ENCODE measurements at regions not wholly inside any gene's neighbourhood (a gene's known extent, or its start where the extent isn't known, plus 50 kb on each side); places are given as distances from the start of the nearest gene placed in this dataset.

GRCh38 chr10:62723375-62723774 is 81.1 kb upstream of the ADO start:
- H3K9ac ChIP-seq (ENCODE audit: low read depth, low read length), result no peak overlapping the region
- no peaks in the 10 kb centered on the region for H3K36me3 ChIP-seq (ENCODE audit: insufficient read depth, low read depth, low read length)
- no peak overlapping the region for H3K27ac ChIP-seq (ENCODE audit: low read length)
- no peaks in the 10 kb centered on the region; the same call in 1 of the 2 replicates for H3K27me3 ChIP-seq (ENCODE audit: insufficient read depth, low read length)
- no peak overlapping the region for H3K4me3 ChIP-seq (ENCODE audit: low read length)
- H3K9me3 ChIP-seq (ENCODE audit: insufficient read depth, low read depth, low read length), result no peaks in the 10 kb centered on the region; the same call in 1 of the 2 replicates
- H3K4me1 ChIP-seq (ENCODE audit: insufficient read depth, low read length), result no peaks in the 10 kb centered on the region

- H3K27me3 ChIP-seq (ENCODE audit: insufficient read depth, low read length), result no peaks in the 10 kb centered on the region; the same call in 1 of the 2 replicates
- H3K9ac ChIP-seq (ENCODE audit: low read depth, low read length), result no peak overlapping the region
- H3K27ac ChIP-seq (ENCODE audit: low read length), result no peak overlapping the region
- H3K4me3 ChIP-seq (ENCODE audit: low read length), result no peak overlapping the region
- no peaks in the 10 kb centered on the region; the same call in 1 of the 2 replicates for H3K9me3 ChIP-seq (ENCODE audit: insufficient read depth, low read depth, low read length)
- H3K36me3 ChIP-seq (ENCODE audit: insufficient read depth, low read depth, low read length), result no peaks in the 10 kb centered on the region
- H3K4me1 ChIP-seq (ENCODE audit: insufficient read depth, low read length), result no peaks in the 10 kb centered on the region
These were observed 80.1 kb upstream of the ADO start for GRCh38 chr10:62724465-62724864.

- Histone ChIP-seq H3K27me3 (ENCODE audit: insufficient read depth, low read length) (no peaks in the 10 kb centered on the region; the same call in 1 of the 2 replicates), H3K4me1 (ENCODE audit: insufficient read depth, low read length) (no peaks in the 10 kb centered on the region), H3K4me3 (ENCODE audit: low read length) (no peak overlapping the region), H3K27ac (ENCODE audit: low read length) (no peak overlapping the region), H3K9ac (ENCODE audit: low read depth, low read length) (no peak overlapping the region), H3K9me3 (ENCODE audit: insufficient read depth, low read depth, low read length) (no peaks in the 10 kb centered on the region), H3K36me3 (ENCODE audit: insufficient read depth, low read depth, low read length) (no peaks in the 10 kb centered on the region)
These were observed 78.4 kb upstream of the ADO start for GRCh38 chr10:62726142-62726541.

GRCh38 chr10:62726638-62727037 is 77.9 kb upstream of the ADO start:
- Histone ChIP-seq H3K4me1 (ENCODE audit: insufficient read depth, low read length) (no peaks in the 10 kb centered on the region), H3K27ac (ENCODE audit: low read length) (no peak overlapping the region), H3K4me3 (ENCODE audit: low read length) (no peak overlapping the region), H3K9ac (ENCODE audit: low read depth, low read length) (no peak overlapping the region), H3K36me3 (ENCODE audit: insufficient read depth, low read depth, low read length) (no peaks in the 10 kb centered on the region), H3K27me3 (ENCODE audit: insufficient read depth, low read length) (no peaks in the 10 kb centered on the region; the same call in 1 of the 2 replicates), H3K9me3 (ENCODE audit: insufficient read depth, low read depth, low read length) (no peaks in the 10 kb centered on the region)

GRCh38 chr10:62727934-62728333 is 76.6 kb upstream of the ADO start:
- Histone ChIP-seq H3K4me3 (ENCODE audit: low read length) (no peak overlapping the region), H3K9me3 (ENCODE audit: insufficient read depth, low read depth, low read length) (no peaks in the 10 kb centered on the region), H3K9ac (ENCODE audit: low read depth, low read length) (no peak overlapping the region), H3K4me1 (ENCODE audit: insufficient read depth, low read length) (no peaks in the 10 kb centered on the region), H3K27ac (ENCODE audit: low read length) (no peak overlapping the region), H3K27me3 (ENCODE audit: insufficient read depth, low read length) (no peaks in the 10 kb centered on the region; the same call in 1 of the 2 replicates), H3K36me3 (ENCODE audit: insufficient read depth, low read depth, low read length) (no peaks in the 10 kb centered on the region)

GRCh38 chr10:62728479-62728878 is 76.0 kb upstream of the ADO start:
- no peak overlapping the region for H3K9ac ChIP-seq (ENCODE audit: low read depth, low read length)
- H3K9me3 ChIP-seq (ENCODE audit: insufficient read depth, low read depth, low read length), result no peaks in the 10 kb centered on the region
- H3K27me3 ChIP-seq (ENCODE audit: insufficient read depth, low read length), result no peaks in the 10 kb centered on the region; the same call in 1 of the 2 replicates

GRCh38 chr10:62732841-62733653 is 71.5 kb upstream of the ADO start:
- no peak overlapping the region for H3K9ac ChIP-seq (ENCODE audit: low read depth, low read length)
- no peak overlapping the region for H3K27ac ChIP-seq (ENCODE audit: low read length)
- no peak overlapping the region for H3K4me3 ChIP-seq (ENCODE audit: low read length)
- H3K9me3 ChIP-seq (ENCODE audit: insufficient read depth, low read depth, low read length), result no peaks in the 10 kb centered on the region
- H3K4me1 ChIP-seq (ENCODE audit: insufficient read depth, low read length), result no peaks in the 10 kb centered on the region
- no peaks in the 10 kb centered on the region for H3K27me3 ChIP-seq (ENCODE audit: insufficient read depth, low read length)
- no peaks in the 10 kb centered on the region for H3K36me3 ChIP-seq (ENCODE audit: insufficient read depth, low read depth, low read length)

More at GRCh38 chr10:62728479-62728878, 76.0 kb upstream of the ADO start:
- Histone ChIP-seq H3K4me3 (ENCODE audit: low read length) (no peak overlapping the region), H3K36me3 (ENCODE audit: insufficient read depth, low read depth, low read length) (no peaks in the 10 kb centered on the region), H3K4me1 (ENCODE audit: insufficient read depth, low read length) (no peaks in the 10 kb centered on the region), H3K27ac (ENCODE audit: low read length) (no peak overlapping the region)

GRCh38 chr10:62733654-62734293 is 70.7 kb upstream of the ADO start:
- no peak overlapping the region for H3K4me3 ChIP-seq (ENCODE audit: low read length)
- no peaks in the 10 kb centered on the region for H3K36me3 ChIP-seq (ENCODE audit: insufficient read depth, low read depth, low read length)
- H3K9ac ChIP-seq (ENCODE audit: low read depth, low read length), result no peak overlapping the region
- H3K27ac ChIP-seq (ENCODE audit: low read length), result no peak overlapping the region
- H3K9me3 ChIP-seq (ENCODE audit: insufficient read depth, low read depth, low read length), result no peaks in the 10 kb centered on the region
- no peaks in the 10 kb centered on the region for H3K4me1 ChIP-seq (ENCODE audit: insufficient read depth, low read length)
- H3K27me3 ChIP-seq (ENCODE audit: insufficient read depth, low read length), result no peaks in the 10 kb centered on the region

- H3K4me1 ChIP-seq (ENCODE audit: insufficient read depth, low read length), result no peaks in the 10 kb centered on the region
- no peaks in the 10 kb centered on the region for H3K27me3 ChIP-seq (ENCODE audit: insufficient read depth, low read length)
- no peak overlapping the region for H3K4me3 ChIP-seq (ENCODE audit: low read length)
- no peaks in the 10 kb centered on the region for H3K9me3 ChIP-seq (ENCODE audit: insufficient read depth, low read depth, low read length)
- no peaks in the 10 kb centered on the region for H3K36me3 ChIP-seq (ENCODE audit: insufficient read depth, low read depth, low read length)
- H3K9ac ChIP-seq (ENCODE audit: low read depth, low read length), result no peak overlapping the region
- no peak overlapping the region for H3K27ac ChIP-seq (ENCODE audit: low read length)
These were observed 69.6 kb upstream of the ADO start for GRCh38 chr10:62734781-62735463.

- H3K9ac ChIP-seq (ENCODE audit: low read depth, low read length), result no peak overlapping the region
- no peaks in the 10 kb centered on the region for H3K27me3 ChIP-seq (ENCODE audit: insufficient read depth, low read length)
- no peaks in the 10 kb centered on the region for H3K36me3 ChIP-seq (ENCODE audit: insufficient read depth, low read depth, low read length)
- H3K4me1 ChIP-seq (ENCODE audit: insufficient read depth, low read length), result no peaks in the 10 kb centered on the region
- no peak overlapping the region for H3K4me3 ChIP-seq (ENCODE audit: low read length)
- H3K9me3 ChIP-seq (ENCODE audit: insufficient read depth, low read depth, low read length), result no peaks in the 10 kb centered on the region
- no peak overlapping the region for H3K27ac ChIP-seq (ENCODE audit: low read length)
These were observed 68.9 kb upstream of the ADO start for GRCh38 chr10:62735464-62736167.

- Histone ChIP-seq H3K4me3 (ENCODE audit: low read length) (no peak overlapping the region), H3K4me1 (ENCODE audit: insufficient read depth, low read length) (no peaks in the 10 kb centered on the region), H3K36me3 (ENCODE audit: insufficient read depth, low read depth, low read length) (no peaks in the 10 kb centered on the region), H3K9me3 (ENCODE audit: insufficient read depth, low read depth, low read length) (no peaks in the 10 kb centered on the region), H3K27ac (ENCODE audit: low read length) (no peak overlapping the region), H3K9ac (ENCODE audit: low read depth, low read length) (no peak overlapping the region), H3K27me3 (ENCODE audit: insufficient read depth, low read length) (no peaks in the 10 kb centered on the region)
These were observed 68.4 kb upstream of the ADO start for GRCh38 chr10:62736168-62736546.

Data from iPS-20b (cell line).